IPS DF 6.9 (cell line): ENCODE measurements at regions not wholly inside any gene's neighbourhood (a gene's known extent, or its start where the extent isn't known, plus 50 kb on each side); places are given as distances from the start of the nearest gene placed in this dataset.

Experiments
- DNase-seq: peaks from one replicate; pipeline ENCODE4 v3.0.0-alpha.2; 2013; ENCODE audit warnings: low read depth, low spot score
- H3K27ac ChIP-seq: one replicate; pipeline ENCODE4 v1.5.1; 2013; ENCODE audit warnings: low read length, control low read depth
- H3K27me3 ChIP-seq: 2 replicates; pipeline ENCODE4 v1.6.1; 2013; ENCODE audit warnings: mild to moderate bottlenecking, low read length; ENCODE audit not compliant: control insufficient read depth, insufficient read depth
- H3K36me3 ChIP-seq: 2 replicates; pipeline ENCODE4 v1.6.1; 2013; ENCODE audit warnings: low read length; ENCODE audit not compliant: control insufficient read depth, insufficient read depth
- H3K4me1 ChIP-seq: 2 replicates; pipeline ENCODE4 v1.6.1; 2013; ENCODE audit warnings: low read length; ENCODE audit not compliant: control insufficient read depth, insufficient read depth
- H3K4me3 ChIP-seq: 2 replicates; pipeline ENCODE4 v1.5.1; 2013; ENCODE audit warnings: mild to moderate bottlenecking, low read length
- H3K9me3 ChIP-seq: 2 replicates; pipeline ENCODE4 v1.6.1; 2013; ENCODE audit warnings: low read length, inconsistent platforms; ENCODE audit not compliant: control insufficient read depth, insufficient read depth
- WGBS: extraction: QIAGEN DNeasy Blood & Tissue Kit; methylation state at CpG from one replicate; pipeline ENCODE4 v1.1.7; 2013; ENCODE audit warnings: mixed read lengths, missing lambda C conversion rate; ENCODE audit not compliant: insufficient read length, insufficient coverage; 5-methylcytosine and 5-hydroxymethylcytosine counted together

DNA sequence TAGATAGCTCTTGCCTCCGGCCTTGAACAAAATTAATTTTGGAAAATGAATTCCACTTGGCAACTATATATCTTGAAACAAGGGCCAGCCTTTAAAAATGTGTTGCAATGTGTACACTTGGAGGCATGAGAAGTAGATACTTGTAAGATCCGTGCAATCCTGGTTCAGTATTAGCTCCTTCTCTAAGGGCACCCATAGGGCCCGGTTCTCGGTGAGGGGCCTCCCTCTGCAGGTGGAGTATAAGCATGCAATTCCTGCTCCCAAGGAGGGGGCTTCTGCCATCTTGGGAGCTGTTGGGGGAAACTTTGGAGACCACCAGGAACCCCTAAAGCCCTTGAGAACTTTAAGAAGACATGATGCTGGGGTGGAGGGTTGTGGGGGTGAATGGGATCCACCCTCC lies 388.7 kb upstream of the RGMA start:
- H3K4me1 ChIP-seq, result peaks cover 13% of the 10 kb centered on the region
- no peaks in the 10 kb centered on the region; the same call in 1 of the 2 replicates for H3K27me3 ChIP-seq
- H3K27ac ChIP-seq, result no peak overlapping the region
- no peaks in the 10 kb centered on the region for H3K9me3 ChIP-seq
- no peak for DNase-seq
- no CpG with 5 or more reads among the region's 4 CpGs for WGBS
- no peaks in the 10 kb centered on the region for H3K36me3 ChIP-seq
- no peak overlapping the region for H3K4me3 ChIP-seq

DNA sequence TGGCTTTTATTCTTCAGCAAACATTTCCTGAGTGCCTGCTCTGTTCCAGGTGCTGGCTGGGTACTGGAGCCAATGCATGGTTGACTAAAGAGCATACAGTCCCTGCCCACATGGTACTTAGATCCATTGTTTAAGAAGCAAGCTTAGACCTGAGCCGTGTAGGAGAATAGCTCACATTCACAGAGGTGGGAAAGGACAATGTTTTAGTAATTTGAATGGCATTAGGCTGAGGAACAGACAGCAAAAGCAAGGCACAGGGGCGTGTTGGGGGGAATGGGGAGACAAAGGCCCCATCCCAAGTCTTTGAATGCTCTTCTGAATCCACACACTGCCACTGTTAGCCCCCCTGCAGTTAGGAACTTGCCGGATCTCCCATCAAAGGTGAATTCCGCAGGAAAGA lies 388.2 kb upstream of the RGMA start:
- Histone ChIP-seq H3K36me3 (no peaks in the 10 kb centered on the region), H3K27ac (peak overlapping the region; percentile 78), H3K4me1 (peaks cover 15% of the 10 kb centered on the region), H3K9me3 (no peaks in the 10 kb centered on the region), H3K4me3 (no peak overlapping the region), H3K27me3 (no peaks in the 10 kb centered on the region; the same call in 1 of the 2 replicates)
- no CpG with 5 or more reads among the region's 4 CpGs for WGBS
- peak; percentile 86 for DNase-seq

DNA sequence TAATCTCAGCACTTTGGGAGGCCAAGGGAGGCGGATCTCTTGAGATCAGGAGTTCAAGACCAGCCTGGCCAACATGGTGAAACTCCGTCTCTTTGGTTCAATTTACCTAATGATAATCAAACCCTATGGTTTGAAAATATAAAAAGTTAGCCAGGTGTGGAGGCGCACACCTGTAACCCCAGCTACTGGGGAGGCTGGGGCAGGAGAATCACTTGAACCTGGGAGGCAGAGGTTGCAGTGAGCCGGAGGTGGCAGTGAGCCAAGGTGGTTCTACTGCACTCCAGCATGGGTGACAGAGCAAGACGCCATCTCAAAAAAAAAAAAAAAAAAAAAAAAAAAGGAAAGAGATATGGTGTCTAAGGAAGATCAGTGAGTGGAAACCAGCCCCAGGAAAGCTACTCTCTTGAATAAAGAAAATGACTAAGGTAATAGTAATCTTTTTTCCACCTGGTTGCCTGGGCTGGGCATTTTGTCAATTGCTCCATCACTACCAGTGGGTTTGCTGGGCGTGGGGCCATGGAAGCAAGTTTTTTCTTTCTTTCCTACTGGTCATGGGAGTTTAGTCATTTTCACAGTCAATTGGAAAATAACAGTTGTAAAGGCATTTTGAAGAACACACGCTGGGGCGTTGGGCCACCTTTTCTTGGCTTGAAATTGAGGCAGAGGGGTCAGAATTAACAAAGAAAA lies 387.6 kb upstream of the RGMA start:
- Histone ChIP-seq H3K4me3 (no peak overlapping the region), H3K4me1 (peaks cover 15% of the 10 kb centered on the region), H3K9me3 (no peaks in the 10 kb centered on the region), H3K27me3 (no peaks in the 10 kb centered on the region; the same call in 1 of the 2 replicates), H3K36me3 (no peaks in the 10 kb centered on the region), H3K27ac (peak overlapping the region; percentile 78)
- no CpG with 5 or more reads among the region's 8 CpGs for WGBS
- no peak for DNase-seq

DNA sequence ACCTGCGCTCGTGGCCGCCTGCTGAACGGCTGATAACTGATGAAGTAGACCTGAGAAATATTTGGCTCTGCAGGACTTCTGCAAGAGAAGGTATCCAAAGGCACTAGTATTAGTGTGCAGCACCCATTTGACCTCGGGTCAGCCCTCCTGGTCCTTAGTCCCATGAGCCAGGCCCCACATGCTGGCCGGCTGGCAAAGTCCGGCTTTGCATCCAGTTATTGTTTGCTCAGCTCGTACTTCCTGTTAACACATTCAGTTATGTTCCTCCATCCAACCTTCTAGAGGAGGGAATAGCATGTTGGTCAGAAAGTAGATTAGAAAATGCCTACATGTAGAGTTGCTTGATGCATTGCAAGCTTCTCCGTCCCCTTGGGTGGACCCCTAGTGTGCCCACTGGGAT lies 385.7 kb upstream of the RGMA start:
- Histone ChIP-seq H3K27me3 (no peaks in the 10 kb centered on the region; the same call in 1 of the 2 replicates), H3K4me3 (no peak overlapping the region), H3K27ac (no peak overlapping the region), H3K9me3 (no peaks in the 10 kb centered on the region), H3K4me1 (peaks cover 16% of the 10 kb centered on the region), H3K36me3 (no peaks in the 10 kb centered on the region)
- DNase-seq, result no peak
- no CpG with 5 or more reads among the region's 9 CpGs for WGBS

DNA sequence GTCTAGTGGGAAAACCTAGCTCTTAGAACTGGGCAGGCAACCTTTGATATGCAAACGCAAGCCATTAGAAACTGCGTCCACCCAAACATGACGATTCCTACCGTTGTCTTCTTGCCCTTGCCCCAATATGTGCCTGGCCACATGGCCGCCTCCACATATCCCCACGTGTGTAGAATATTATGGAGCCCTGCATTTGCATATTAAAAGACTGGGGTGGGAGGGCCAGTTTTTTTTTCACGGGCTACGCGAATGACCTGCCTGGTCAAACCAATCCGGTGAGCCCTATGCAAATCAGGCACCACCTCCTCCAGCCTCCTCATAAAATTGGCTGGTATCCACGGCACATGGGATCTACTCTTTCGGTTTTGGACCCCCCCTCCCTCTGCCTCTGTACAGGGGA lies 381.0 kb upstream of the RGMA start:
- no peak for DNase-seq
- no CpG with 5 or more reads among the region's 12 CpGs for WGBS
- Histone ChIP-seq H3K4me3 (no peak overlapping the region), H3K9me3 (no peaks in the 10 kb centered on the region), H3K27me3 (no peaks in the 10 kb centered on the region), H3K27ac (no peak overlapping the region), H3K36me3 (no peaks in the 10 kb centered on the region), H3K4me1 (peaks cover 5% of the 10 kb centered on the region; the same call in 1 of the 2 replicates)

DNA sequence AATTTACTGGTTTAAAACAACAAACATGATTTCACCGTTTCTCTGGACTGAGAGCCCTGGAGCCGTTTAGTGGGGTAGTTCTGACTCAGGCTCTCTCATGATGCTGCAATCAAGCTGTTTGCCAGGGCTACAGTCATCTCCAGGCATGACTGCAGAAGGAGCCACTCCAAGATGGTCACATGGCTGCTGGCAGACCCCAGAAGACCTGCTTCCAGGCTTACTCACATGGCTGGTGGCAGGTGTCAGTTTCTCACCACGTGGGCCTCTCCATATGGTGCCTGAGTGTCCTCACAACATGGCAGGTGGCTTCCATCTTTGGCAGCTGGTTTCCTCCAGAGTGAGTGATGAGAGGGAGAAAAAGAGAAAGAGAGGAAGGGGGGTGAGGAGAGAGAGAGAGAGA lies 378.3 kb upstream of the RGMA start:
- no peak overlapping the region for H3K27ac ChIP-seq
- H3K4me3 ChIP-seq, result no peak overlapping the region; the same call in 1 of the 2 replicates
- H3K4me1 ChIP-seq, result peaks cover 5% of the 10 kb centered on the region; the same call in 1 of the 2 replicates
- no peaks in the 10 kb centered on the region for H3K27me3 ChIP-seq
- no peaks in the 10 kb centered on the region for H3K36me3 ChIP-seq
- no peaks in the 10 kb centered on the region for H3K9me3 ChIP-seq
- no CpG with 5 or more reads among the region's 3 CpGs for WGBS
- DNase-seq, result no peak

DNA sequence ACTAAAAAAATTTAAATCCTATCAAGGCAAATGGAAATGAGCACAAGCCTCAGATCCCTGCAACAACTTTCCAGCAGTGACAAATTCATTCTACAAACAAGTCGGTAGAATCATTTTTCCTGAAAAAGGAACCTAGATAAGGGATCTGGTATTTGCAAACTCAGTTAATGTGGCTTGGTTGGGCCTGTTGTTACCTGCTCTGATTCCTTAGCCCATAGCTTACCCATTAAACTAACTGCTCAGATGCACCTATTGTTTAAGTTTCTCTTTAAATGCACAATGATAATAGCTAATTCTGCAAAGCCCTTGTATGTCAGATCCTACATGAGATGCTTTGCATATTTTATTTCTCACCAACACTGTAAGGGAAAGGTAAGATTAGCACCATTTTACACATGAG lies 377.4 kb upstream of the RGMA start:
- no peak overlapping the region for H3K4me3 ChIP-seq
- H3K27ac ChIP-seq, result no peak overlapping the region
- no peaks in the 10 kb centered on the region for H3K36me3 ChIP-seq
- no peak for DNase-seq
- WGBS, result no CpG with 5 or more reads among the region's 1 CpG
- peaks cover 3% of the 10 kb centered on the region; the same call in 1 of the 2 replicates for H3K4me1 ChIP-seq
- H3K27me3 ChIP-seq, result no peaks in the 10 kb centered on the region
- no peaks in the 10 kb centered on the region for H3K9me3 ChIP-seq

DNA sequence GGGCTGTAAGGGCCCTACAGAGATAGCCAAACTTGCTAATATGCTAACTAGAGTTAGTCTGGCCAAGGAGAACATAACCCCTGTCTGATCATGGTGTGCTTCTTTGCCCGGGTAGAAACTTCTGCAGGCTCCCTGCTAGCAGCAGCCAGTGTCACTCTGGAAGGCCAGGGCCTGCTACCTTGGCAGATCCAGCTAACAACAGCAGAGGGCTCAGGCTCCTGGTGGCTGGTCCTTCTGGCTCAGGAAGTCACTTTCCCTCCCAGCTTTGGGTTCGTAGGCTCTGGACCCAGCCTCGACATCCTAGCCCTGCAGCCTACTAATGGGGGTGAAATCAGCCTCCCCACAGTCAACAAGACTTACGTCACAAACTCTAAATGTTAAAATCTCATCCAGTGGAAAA lies 373.7 kb upstream of the RGMA start:
- WGBS, result no CpG with 5 or more reads among the region's 4 CpGs
- Histone ChIP-seq H3K9me3 (no peaks in the 10 kb centered on the region), H3K27me3 (no peaks in the 10 kb centered on the region), H3K4me3 (no peak overlapping the region), H3K4me1 (no peaks in the 10 kb centered on the region; the same call in 1 of the 2 replicates), H3K36me3 (no peaks in the 10 kb centered on the region), H3K27ac (no peak overlapping the region)
- no peak for DNase-seq

DNA sequence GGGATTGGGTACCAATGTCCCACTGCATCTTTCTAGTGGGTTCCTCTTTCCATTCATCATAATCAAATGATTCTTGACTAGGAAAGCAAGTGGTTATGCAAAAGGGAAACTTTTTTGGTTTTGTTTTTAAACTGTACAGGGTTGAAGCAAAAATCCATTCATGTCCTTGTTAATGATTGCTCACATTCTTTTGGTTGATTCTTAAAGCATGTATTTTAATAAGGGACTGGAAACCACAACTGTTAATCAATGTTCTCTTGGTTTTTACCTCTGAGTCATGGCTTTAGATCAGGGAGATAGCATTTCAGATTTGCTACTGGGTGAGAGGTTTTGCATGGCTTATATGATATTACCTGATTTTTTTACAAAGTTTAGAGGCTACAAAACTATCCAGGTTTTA lies 371.7 kb upstream of the RGMA start:
- Histone ChIP-seq H3K4me1 (peaks cover 2% of the 10 kb centered on the region; the same call in 1 of the 2 replicates), H3K4me3 (no peak overlapping the region), H3K27me3 (no peaks in the 10 kb centered on the region), H3K27ac (no peak overlapping the region), H3K9me3 (no peaks in the 10 kb centered on the region), H3K36me3 (no peaks in the 10 kb centered on the region)
- DNase-seq, result no peak

DNA sequence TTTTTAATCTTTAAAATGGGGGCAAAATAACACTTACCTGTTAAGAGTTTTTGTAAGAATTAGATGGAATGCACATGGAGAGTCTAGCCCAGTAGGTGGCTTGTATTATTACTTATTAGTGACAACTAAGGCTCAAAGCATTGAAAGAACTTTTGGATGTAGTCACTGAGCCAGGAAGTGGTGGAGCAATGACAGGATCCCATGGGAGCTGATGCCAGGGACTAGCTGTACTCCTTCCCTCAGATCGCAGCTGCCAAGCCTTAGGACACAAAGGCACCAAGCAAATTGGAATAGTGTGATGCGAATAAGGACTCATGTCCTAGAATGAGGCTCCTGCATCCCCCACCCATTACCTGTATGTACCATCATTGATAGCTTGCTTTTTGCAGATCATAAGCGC lies 370.4 kb upstream of the RGMA start:
- Histone ChIP-seq H3K9me3 (no peaks in the 10 kb centered on the region), H3K27ac (no peak overlapping the region), H3K4me3 (no peak overlapping the region), H3K27me3 (no peaks in the 10 kb centered on the region), H3K36me3 (no peaks in the 10 kb centered on the region), H3K4me1 (peaks cover 5% of the 10 kb centered on the region; the same call in 1 of the 2 replicates)
- no CpG with 5 or more reads among the region's 3 CpGs for WGBS
- no peak for DNase-seq

DNA sequence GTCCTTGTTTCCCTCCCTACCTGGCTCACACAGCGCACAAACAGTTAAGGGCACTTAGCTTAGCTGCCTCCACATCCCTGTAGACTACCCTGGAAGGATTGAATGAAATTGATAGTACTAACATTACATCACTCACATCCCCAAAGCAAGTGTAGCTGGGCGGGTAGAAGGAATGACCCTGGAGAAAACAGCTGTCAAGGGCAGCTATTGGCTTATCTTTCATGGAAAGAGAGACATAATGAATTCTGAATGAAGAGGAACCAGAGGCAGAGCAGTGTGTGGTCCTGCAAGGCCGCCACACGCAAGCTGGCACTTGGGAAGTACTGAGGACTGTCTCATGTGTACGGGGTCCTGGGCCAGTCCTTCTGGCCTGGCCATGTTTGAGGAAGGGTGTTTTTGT lies 369.6 kb upstream of the RGMA start:
- Histone ChIP-seq H3K36me3 (no peaks in the 10 kb centered on the region), H3K9me3 (no peaks in the 10 kb centered on the region), H3K27ac (no peak overlapping the region), H3K4me1 (peaks cover 5% of the 10 kb centered on the region; the same call in 1 of the 2 replicates), H3K27me3 (no peaks in the 10 kb centered on the region), H3K4me3 (no peak overlapping the region)
- DNase-seq, result no peak
- no CpG with 5 or more reads among the region's 5 CpGs for WGBS
